HEK293 (cell line): ENCODE measurements at regions not wholly inside any gene's neighbourhood (a gene's known extent, or its start where the extent isn't known, plus 50 kb on each side); places are given as distances from the start of the nearest gene placed in this dataset.

Experiments
- KLF7 ChIP-seq: fragments of 450-650 bp; formaldehyde crosslinking; IDR thresholded peaks from 2 replicates; pipeline ENCODE4 v1.5.1; 2016; ENCODE audit warnings: missing biosample characterization, missing genetic modification characterization, borderline replicate concordance
- REST ChIP-seq: fragments of 450-650 bp; formaldehyde crosslinking; IDR thresholded peaks from 2 replicates; pipeline ENCODE4 v1.5.1; 2016; ENCODE audit warnings: missing biosample characterization, missing genetic modification characterization
- SCRT1 ChIP-seq: fragments of 450-650 bp; formaldehyde crosslinking; IDR thresholded peaks from 2 replicates; pipeline ENCODE4 v1.5.1; 2016; ENCODE audit warnings: missing biosample characterization, missing genetic modification characterization, borderline replicate concordance
- ZNF707 ChIP-seq: fragments of 450-650 bp; formaldehyde crosslinking; IDR thresholded peaks from 2 replicates; pipeline ENCODE4 v1.5.1; 2016; ENCODE audit warnings: missing biosample characterization, missing genetic modification characterization
- ZNF76 ChIP-seq: fragments of 450-650 bp; formaldehyde crosslinking; IDR thresholded peaks from 2 replicates; pipeline ENCODE4; 2016; ENCODE audit warnings: low read depth, missing biosample characterization, missing genetic modification characterization, borderline replicate concordance
- TF ChIP-seq, protein P1 (sequence below): fragments of 450-650 bp; formaldehyde crosslinking; IDR thresholded peaks from 2 replicates; pipeline ENCODE4 v1.5.1; 2016; ENCODE audit warnings: missing biosample characterization, missing genetic modification characterization
- TF ChIP-seq, protein P2 (sequence below): fragments of 450-650 bp; IDR thresholded peaks from 2 replicates; pipeline ENCODE4 v1.5.1; 2018; ENCODE audit warnings: missing biosample characterization, missing genetic modification characterization

DNA sequence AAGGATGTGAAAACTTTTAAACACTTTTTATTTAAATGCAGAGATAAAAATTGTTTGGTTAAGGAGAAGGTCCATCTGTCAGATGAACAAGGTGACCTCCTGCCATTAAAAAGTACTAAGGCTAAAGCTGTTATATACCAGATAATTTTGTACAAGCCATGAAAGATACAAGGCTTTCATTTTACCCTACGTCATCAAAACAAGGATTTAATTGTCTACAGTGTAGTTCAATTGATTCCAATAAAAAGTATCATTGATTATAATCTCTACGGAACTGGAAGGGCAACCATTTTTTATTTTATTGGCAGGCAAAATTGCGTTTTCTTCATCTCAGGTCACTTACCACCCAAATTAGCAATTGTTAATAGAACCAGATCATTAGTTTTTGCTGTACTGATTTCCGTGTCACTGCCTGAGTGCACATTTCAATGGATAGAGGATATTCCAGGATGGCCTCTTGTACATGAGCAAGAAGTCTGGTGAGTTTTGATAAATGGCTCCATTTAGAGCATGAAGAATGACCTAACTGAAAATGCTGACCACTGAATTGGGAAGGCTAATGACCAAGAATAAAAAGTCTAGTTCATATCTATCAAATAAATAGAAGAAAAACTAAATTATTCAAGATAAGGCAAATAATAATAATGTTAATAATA, 564.9 kb downstream of the JRKL start:
- TF ChIP-seq KLF7 (tag by site-specific recombination) (no peak), SCRT1 (tag by site-specific recombination) (no peak), ZNF707 (tag by site-specific recombination) (no peak), REST (tag by site-specific recombination) (no peak), ZNF76 (no peak)
- TF ChIP-seq, protein P1, sequence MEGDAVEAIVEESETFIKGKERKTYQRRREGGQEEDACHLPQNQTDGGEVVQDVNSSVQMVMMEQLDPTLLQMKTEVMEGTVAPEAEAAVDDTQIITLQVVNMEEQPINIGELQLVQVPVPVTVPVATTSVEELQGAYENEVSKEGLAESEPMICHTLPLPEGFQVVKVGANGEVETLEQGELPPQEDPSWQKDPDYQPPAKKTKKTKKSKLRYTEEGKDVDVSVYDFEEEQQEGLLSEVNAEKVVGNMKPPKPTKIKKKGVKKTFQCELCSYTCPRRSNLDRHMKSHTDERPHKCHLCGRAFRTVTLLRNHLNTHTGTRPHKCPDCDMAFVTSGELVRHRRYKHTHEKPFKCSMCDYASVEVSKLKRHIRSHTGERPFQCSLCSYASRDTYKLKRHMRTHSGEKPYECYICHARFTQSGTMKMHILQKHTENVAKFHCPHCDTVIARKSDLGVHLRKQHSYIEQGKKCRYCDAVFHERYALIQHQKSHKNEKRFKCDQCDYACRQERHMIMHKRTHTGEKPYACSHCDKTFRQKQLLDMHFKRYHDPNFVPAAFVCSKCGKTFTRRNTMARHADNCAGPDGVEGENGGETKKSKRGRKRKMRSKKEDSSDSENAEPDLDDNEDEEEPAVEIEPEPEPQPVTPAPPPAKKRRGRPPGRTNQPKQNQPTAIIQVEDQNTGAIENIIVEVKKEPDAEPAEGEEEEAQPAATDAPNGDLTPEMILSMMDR (tag by site-specific recombination): no peak
- TF ChIP-seq, protein P2, sequence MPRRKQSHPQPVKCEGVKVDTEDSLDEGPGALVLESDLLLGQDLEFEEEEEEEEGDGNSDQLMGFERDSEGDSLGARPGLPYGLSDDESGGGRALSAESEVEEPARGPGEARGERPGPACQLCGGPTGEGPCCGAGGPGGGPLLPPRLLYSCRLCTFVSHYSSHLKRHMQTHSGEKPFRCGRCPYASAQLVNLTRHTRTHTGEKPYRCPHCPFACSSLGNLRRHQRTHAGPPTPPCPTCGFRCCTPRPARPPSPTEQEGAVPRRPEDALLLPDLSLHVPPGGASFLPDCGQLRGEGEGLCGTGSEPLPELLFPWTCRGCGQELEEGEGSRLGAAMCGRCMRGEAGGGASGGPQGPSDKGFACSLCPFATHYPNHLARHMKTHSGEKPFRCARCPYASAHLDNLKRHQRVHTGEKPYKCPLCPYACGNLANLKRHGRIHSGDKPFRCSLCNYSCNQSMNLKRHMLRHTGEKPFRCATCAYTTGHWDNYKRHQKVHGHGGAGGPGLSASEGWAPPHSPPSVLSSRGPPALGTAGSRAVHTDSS (tag by site-specific recombination): no peak
